GM21381 (cell line): ENCODE measurements at regions not wholly inside any gene's neighbourhood (a gene's known extent, or its start where the extent isn't known, plus 50 kb on each side); places are given as distances from the start of the nearest gene placed in this dataset.

Source experiments
- ATAC-seq: cut with Tn5 transposase; IDR thresholded peaks from one replicate; pipeline ENCODE4 v1.9.1; 2021; ENCODE audit warnings: mild to moderate bottlenecking, moderate library complexity; ENCODE audit not compliant: unreplicated experiment

DNA sequence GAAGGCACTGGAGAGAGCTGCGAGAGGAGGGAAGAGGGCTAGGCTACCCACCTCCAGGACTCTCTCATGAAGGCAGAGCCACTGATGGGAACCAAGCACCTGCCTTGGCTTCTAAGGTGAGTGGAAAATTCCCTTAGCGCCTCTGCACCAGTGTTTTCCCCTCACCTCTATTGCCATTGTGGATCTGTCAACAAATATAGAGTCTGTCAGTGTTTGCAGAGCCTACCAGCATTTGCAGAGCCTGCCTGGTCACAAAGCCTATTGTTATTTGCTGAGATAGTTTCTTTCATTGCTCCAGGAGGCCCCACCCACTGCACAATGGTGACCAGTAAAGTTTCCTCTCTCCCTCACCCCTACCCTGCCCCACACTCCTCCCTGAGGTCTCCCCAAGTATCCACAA, 141.9 kb downstream of the MRPL14 start:
- ATAC-seq = no peak

DNA sequence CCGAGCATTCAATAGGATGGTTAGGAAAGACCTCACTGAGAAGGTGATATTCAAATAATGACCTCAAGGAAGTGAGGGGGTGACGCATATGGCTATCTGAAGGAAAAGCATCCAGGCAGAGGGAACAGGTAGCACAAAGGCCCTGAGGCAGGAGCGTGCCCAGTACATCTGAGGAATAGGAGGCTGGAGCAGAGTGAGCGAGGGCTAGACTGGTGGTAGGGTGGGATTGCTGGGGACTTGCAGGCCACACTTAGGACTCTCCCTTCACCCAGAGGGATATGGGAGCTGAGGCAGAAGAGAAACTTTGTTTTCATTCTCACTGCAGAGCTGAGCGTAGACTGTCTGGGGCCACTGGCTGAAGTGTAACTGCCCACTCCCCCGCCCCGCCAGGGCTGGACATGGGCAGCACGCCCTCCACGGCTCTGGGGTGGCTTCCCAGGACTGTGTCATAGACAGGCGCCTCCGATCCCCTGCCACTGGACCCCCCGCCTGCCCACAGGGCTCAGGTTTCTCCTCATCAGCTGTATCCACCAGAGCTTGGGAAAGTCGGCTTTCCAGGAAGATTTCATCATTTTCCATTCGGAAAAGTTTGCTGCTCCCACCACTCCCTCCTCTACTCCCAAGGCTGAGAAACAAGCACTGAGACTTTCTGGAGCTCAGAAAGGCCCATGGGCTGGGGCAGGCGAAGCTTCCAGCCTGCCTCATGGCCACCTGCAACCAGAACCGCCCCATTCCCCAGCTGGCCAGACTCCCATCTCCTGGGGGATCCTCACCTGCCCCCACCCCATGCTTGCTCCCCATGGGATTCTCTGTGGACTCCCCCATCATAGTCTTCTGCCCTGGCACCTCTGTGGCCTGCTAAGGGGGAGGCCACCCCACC, 142.6 kb downstream of the MRPL14 start:
- no peak for ATAC-seq

DNA sequence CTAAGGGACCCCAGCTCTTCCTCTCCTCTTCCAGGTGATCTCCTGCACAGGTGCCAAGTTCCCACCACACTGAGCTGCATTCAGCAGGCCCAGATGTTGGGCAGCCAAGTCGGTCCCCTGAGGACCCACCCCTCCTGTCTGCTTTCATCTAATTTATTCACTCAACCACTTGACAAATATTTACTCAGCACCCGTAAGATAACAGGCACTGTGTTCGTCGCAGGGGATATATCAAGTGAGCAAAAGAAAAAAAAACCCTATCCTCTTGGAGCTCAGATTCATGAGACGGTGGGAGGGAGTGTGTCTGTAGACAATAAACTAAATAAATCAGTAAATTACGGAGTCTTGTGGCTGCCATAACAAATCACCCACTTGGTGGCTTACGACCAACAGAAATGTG, 143.6 kb downstream of the MRPL14 start:
- ATAC-seq = no peak

DNA sequence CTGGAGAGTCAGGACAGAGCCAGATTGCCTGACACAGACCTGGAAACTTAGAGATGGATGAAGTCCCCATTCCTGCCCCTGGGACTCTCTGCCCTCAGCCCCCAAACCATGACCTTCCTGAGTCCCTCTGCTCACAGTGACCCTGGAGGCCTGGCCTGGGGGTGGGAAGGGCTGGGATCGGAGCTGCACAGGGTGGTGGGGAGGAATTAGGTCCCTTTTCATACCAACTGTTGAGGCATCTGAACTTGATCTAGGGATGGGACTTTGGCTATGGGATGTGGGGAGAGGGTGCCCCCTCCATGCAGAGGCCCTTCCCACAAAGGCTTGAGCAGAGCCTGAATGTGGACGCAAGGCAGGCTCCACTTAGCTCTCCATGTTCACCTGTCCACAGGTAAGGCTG, 144.1 kb downstream of the MRPL14 start:
- no peak for ATAC-seq

DNA sequence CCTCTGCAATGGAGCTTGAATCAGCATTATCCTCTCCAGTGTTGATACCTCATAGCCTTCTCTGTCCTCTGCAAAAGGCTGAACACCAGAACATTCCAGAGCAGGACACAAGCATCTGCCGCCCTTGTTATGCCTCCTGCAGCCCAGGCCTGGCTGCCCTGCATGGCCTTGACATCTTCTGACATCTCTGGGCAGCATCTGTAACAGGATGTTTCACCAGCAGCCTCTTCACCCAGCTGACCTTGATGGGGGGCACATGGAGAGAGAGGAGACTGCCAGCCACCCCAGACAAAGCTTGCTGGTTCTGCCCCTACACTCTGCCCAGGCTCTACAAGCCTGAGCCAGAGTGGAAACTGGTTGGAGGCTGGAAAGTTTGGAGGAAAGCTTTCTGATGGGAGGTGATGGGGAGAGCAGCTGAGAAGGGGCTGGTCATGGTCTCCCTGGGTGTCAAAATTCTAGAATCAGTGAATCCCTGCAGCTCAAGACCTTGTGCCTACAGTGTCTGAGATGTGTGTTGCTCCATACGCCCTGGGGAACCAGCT, 145.1 kb downstream of the MRPL14 start:
- ATAC-seq = no peak

DNA sequence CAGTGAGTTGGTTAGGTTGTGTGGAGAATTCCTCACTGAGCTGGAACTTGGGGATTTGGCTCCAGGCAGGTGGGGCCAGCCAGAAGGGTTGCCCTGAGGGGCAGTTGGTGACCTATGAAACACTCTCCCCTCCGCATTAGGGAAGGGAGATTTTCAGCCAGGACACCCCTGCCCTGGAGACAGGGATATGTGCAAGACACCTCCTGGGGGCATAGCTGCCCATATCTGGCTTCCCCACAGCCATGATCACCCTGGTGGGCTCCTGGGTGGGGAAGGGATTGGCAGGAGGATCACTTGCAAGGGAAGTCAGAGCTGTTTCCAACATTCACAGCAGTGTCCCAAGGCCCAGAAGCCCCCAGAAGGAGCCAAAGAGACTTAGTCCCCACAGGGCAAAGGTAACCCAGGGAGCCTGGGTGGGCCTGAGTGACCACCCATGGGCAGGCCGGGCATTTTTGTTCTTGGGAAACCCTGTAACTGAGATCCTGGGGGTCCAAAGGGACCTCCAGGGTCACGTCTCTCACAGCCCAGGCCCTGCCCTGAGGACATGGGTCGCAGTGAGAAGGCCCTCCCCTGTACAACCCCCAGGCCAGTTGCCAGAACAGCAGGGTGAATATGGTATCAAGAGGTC, 145.8 kb downstream of the MRPL14 start:
- ATAC-seq = no peak

DNA sequence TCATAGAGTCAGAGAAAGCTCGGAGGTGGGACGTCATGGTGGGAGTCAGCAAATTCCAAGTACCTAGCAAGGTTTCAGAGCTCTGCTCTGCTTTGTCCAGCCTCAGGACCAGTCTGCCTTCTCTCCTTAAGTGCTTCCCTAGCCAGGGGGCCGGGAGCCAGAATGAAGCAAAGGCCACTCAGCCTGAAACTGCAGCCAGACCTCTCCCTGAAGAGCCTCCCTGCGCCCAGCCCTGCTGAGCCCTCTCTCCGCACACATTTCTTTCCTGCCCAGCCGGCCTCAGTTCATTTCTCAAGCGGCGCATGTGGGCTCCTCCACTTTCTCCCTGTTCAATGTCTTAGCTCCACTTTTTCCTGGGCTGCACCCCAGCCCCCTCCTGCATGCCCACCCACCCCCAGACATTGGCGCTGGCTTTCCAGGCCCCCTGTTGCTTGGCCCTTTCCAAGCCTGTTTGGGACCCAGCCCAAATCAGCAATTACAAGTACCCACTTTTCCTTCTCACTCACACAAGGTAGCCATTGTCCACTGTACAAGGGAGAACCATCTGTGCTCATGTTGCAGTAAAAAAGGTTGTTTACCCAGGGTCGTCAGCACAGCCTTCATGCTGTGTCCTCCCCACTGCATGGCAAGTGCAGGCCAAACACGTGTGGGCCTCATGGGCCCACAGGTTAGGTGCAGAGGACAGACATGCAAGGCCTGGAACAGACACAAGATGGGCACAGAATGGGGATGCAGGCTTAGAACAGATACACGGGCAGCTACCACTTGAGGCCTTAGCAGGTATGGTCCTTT, 147.1 kb downstream of the MRPL14 start:
- ATAC-seq = no peak

DNA sequence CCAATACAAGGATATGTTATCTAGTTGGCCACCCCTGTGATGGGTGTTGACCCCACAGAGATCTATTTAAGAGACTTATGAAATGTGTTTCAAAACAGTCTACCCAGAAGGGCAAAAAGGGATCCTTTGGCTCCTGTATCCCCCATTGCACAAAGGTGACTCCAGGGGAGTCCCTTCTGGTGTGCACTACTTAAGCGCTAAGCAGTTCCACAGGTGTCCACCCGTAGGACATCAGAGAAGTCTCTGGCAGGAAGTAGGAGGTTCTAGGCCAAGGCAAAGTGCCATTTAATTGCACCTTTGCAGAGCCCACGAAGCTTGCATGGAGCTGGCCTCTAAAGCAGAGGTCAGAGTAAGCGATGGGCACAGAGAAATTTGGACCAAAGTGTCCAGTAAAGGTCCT, 147.7 kb downstream of the MRPL14 start:
- no peak for ATAC-seq

DNA sequence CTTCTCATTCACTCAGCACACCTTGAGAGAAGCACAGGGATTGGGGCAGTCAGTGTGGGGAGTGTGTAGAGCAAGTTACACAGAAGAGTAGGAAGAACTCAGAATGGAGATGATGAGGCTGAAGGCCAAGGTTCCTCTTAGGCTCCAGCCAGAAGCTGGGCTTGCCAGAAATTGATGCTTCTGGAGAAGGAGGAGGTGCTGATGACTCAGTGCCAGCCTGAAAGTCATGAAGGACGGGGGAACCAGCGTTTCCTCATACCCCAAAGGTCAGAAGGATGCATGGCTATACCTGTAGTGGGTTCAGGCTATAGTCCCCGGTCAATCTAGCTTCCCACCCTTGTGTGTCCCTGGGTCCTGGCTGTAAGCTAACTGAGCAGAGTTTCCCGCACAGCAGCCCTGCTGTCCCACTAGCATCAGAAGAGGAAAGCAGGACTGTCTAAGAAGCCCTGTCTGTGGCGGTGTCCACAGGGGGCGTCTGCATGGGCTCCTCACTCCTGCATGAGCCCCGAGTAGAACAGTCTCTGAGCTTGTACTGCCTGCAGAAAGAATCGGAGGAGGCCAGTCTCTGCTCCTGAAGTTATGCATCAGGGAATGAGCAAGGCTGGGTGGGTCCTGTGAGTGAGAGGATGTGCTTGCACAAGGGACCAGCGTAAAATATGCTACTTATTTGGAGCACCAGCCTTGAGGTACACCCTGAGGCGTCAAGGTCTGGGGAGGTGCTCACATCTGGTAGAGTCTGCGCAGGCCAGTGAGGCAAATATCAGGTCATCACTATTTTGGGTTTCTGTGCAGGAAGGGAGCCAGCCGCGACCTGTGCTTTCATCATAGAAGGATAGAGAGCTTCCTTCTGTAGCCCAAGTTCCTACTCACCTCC, 148.5 kb downstream of the MRPL14 start:
- no peak for ATAC-seq

DNA sequence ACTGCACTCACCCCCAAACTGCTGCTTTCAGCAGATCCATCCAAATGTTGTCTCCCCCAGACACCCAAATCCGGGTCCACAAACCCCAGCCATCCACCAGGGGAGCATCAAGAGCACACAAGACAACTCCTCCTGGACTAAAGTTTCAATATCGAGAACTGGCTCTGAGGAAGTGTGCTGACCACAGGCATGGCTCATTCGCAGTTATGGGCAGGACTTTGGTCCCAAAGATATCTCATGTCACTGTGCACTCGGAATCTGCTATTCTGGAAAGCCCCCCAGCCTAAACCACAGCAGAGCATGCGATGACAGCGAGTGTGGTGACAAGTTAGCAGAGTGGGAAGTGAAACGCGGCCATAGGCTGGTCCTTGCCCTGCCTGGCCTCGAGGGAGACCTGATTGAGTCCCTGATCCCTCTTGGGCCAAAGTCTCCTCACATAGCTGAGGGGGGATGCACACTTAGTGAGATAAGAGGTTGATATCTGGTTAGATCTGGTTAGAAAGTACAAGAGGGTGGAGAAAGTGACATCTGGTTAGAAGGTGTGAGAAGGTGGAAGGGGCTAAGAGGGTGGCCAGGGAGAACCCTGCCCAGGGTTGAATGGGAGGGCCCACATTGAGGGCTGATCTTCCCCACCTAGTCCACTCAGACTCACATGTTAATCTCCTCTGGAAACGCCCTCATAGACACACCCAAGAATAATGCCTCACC, 149.7 kb downstream of the MRPL14 start:
- ATAC-seq = peak; percentile 78

DNA sequence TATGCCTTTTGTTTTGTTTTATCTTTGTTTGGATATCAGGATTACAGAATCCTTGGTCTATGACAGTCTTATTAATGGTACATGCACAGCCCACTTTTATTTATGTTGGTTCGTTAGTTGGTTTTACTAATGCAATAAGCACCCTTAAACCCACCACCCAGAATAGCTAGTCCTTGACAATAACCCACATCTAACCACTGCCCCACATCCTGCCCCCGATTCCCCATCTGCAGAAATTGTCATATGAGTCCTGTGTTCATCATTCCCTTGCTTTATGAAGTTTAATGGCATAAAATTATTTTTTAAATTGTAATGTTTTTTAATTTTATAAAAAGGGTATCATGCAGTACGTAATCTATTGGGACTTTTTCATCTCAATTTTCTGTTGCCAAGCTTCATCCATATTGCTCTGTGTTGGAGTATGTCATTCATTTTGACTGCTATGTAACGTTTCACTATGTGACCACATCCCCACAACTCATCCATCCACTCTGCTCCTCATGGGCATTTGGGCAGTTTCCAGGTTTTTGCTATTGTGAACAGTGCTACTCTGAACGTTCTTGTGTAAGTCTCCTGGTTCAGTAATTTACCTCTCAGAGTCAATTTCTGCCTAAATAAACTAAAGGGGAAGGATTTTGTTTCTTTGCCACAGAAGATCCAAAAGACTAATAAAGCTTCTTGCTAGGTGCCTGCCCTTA, 150.4 kb downstream of the MRPL14 start:
- no peak for ATAC-seq

DNA sequence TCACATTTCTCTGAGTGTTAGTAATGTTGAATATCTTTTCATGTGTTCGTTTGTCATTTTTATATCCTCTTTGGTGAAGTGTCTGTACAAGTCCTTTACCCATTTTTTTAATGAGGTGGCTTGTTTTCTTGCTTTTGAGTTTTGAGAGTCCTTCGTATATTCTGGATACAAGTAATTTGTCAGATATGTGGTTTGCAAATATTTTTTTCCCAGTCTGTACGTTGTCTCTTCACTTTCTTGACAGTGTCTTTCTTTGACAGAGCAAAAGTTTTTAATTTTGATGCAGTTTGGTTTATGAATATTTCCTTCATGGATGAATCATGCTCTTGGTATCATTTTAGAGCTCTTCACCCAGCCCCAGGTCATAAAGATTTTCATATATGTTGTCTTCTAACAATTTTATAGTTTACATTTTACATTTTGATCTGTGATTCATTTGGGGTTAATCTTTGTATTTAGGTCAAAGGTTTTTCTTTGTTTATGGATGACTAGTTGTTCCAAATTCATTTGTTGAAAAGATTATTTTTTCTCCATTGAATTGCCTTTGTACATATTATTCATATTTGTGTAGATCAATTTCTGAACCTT, 152.5 kb downstream of the MRPL14 start:
- ATAC-seq = no peak

DNA sequence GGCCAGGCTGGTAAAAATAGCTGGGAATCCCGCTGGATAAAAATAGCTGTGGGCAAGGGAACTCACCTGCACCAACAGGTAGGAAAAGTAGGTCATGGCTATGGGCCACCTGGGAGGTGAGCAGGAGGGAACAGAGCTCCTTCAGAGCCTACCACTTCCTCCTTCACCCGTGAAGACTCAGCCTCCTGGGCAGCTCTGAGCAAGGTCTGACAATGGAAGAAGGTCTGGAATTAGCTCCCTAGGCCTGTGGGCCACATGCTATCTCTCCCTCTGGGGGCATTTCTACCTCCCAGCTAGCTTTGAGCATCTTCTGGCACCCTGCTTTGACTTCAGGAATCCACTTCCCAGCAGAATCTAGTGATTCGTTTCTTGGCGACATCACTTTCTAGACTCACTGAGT, 153.9 kb downstream of the MRPL14 start:
- ATAC-seq = no peak

DNA sequence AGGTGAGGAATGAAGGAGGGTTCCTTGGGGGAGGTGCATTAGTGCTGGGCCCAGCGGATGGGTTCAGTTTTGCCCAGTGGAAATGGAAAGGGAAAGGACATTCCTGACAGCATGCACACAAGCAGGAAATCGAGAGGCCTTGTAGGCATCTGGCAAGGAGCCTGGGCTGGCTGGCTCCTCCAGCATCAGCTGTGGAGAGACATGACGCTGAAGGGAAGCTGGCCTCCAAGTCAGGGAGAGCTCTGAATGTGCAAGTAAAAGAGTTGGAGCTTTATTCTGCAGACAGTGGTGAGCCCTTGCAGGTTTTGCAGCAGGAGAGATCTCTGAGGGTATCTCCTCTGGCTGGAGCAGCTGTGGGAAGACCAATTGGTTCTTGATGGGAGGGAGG, 154.3 kb downstream of the MRPL14 start:
- ATAC-seq = no peak

DNA sequence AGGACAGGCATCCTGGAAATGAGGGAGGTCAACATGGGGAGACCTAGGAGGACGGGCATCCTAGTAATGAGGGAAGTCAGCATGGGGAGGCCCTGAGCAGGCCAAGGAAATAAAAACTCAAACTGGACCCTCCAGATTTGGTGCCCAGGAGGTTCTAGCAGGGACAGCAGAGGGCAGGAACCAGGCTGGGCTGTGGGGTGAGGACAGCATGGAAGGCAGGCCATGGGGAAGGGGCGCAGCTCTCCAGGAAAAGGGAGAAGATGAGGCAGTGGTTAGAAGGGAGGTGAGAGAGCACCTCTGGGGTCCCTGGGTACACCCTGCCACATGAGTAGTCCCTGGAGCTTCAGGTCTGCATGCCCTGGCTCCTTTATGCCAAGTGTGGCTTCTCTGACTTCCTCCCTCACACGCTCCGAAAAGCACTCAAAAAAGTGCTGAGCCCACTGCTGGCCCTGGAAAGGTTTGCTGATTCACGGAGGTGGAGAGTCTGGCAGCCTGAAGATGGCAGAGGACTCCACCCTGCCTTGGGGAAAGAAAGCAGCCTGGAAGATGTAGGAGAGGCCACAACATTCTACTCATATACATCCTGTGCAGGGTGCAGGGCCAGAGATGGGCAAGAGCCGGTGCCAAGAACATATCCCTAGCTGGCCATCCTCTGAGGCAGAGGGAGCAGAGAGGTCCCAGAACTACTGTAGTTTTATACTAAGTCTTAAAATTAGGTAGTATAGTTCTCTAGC, 154.9 kb downstream of the MRPL14 start:
- ATAC-seq = no peak

DNA sequence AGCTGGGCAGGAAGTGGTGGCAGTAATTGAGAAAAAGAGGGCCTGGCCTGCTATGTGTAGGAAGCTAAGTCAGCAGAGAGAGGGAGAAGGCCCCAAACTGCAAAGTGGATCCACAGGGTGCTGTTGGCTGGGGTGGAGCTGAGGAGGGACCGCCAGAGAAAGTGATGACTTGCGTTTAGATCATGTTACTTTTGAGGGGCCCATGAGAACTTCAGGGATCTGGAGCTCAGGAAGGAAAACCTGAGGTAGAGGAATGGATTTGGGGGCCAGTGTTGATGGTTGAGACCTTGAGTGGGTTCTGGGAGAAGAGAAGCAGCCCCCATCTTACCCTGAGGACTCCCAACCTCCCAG, 155.5 kb downstream of the MRPL14 start:
- no peak for ATAC-seq

DNA sequence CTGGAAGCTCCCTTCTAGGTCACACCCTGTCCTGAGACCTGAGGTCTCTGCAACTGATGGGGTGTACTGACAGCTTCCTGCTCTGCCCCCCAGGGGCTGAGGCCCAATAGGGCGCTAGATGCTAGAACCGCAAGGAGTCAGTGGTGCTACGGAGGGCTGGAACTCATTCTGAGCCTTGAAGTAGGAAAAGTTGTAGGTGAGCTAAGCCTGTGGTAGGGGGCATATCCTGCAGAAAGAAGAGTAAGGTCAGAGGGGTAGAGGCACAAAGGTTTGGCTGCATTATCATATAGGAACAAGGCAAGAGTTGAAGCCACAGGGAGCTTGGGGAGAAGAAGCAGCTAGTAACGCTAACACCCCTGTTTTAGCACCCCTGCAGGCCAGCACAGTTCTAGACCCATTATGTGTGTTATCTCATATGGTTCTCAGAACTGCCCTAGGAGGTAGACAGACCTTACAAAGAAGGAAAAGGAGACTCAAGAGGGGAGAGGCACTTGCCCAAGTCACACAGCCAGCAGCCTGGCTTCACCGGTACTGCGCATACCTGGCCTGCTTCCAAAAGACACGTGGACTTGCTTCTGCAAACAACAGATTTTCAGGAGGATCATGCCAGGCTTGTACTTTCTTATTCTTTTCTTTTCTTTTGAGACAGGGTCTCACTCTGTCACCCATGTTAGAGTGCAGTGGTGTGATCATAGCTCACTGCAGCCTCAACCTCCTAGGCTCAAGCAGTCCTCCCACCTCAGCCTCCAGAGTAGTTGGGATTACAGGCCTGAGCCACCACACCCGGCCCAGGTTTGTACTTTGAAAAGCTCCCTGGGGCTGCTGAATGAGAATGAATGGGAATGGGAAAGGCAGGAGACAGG, 156.1 kb downstream of the MRPL14 start:
- no peak for ATAC-seq
